ENCODE measurements at regions not wholly inside any gene's neighbourhood (a gene's known extent, or its start where the extent isn't known, plus 50 kb on each side); places are given as distances from the start of the nearest gene placed in this dataset.

GRCh38 chr5:92887254-92887653 lies 693.8 kb downstream of the NR2F1-AS1 start:
- H3K36me3 Mint-ChIP-seq: no peaks in the 10 kb centered on the region
- H3K9me3 Mint-ChIP-seq: peaks cover 7% of the 10 kb centered on the region
- H3K27me3 Mint-ChIP-seq: no peaks in the 10 kb centered on the region
- H3K4me1 Mint-ChIP-seq: no peaks in the 10 kb centered on the region
- no peak overlapping the region for H3K4me3 Mint-ChIP-seq
- DNase-seq: no peak
- no peak overlapping the region for H3K27ac Mint-ChIP-seq
- CTCF ChIA-PET: no interaction called here

DNA sequence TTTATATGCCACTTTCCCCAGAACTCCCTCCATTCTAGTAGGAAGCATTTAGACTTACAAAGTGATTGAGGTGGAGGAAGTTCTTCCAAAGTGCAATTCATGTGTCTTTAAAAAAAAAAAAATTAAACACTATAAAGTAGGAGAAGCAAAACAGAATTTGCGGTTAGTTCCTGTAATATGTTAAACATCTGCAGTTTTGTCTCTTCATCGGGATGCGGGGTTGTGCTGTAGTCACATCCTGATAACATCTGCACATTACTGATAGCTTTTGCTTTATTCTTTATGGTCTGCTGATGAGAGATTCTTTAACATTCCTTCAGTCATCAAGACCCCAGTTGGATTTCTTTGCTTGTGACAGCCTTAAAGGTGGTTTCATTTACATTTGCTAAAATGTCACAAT lies 694.3 kb downstream of the NR2F1-AS1 start:
- H3K4me3 Mint-ChIP-seq: no peak overlapping the region
- H3K4me1 Mint-ChIP-seq: no peaks in the 10 kb centered on the region
- H3K27me3 Mint-ChIP-seq: no peaks in the 10 kb centered on the region
- peaks cover 7% of the 10 kb centered on the region for H3K9me3 Mint-ChIP-seq
- H3K27ac Mint-ChIP-seq: no peak overlapping the region
- no peak for DNase-seq
- no peaks in the 10 kb centered on the region for H3K36me3 Mint-ChIP-seq
- CTCF ChIA-PET: no interaction called here

- no peak overlapping the region for H3K4me3 Mint-ChIP-seq
- no peak overlapping the region for H3K27ac Mint-ChIP-seq
- DNase-seq: no peak
- CTCF ChIA-PET: no interaction called here
- no peaks in the 10 kb centered on the region for H3K36me3 Mint-ChIP-seq
- no peaks in the 10 kb centered on the region for H3K4me1 Mint-ChIP-seq
- no peaks in the 10 kb centered on the region for H3K27me3 Mint-ChIP-seq
- H3K9me3 Mint-ChIP-seq: peaks cover 2% of the 10 kb centered on the region
Measured at GRCh38 chr5:92885950-92886349, 695.1 kb downstream of the NR2F1-AS1 start.

DNA sequence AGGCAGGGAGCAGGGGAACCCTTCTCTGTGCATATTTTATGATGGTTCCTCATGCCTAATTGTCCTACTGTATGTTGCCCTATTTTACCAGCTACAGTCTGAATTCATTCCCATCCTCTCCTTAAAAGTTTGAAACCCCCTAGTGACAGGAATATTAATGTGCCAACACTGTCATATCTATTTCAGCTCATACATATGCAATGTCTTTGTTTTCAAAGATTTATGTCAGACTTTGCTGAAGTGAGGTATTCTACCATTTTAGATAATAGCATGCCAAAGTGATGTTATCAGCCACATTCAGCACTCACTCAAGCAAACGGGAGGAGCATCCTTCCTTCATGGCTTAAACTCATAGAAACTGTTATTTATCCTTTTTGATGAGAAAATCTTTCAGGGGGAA lies 696.5 kb downstream of the NR2F1-AS1 start:
- no peaks in the 10 kb centered on the region for H3K36me3 Mint-ChIP-seq
- no peak overlapping the region for H3K27ac Mint-ChIP-seq
- no peak overlapping the region for H3K4me3 Mint-ChIP-seq
- no peak for DNase-seq
- H3K4me1 Mint-ChIP-seq: no peaks in the 10 kb centered on the region
- CTCF ChIA-PET: no interaction called here
- H3K27me3 Mint-ChIP-seq: no peaks in the 10 kb centered on the region
- peaks cover 2% of the 10 kb centered on the region for H3K9me3 Mint-ChIP-seq

GRCh38 chr5:92879806-92880543 lies 701.0 kb downstream of the NR2F1-AS1 start:
- no peak for DNase-seq
- no peaks in the 10 kb centered on the region for H3K4me1 Mint-ChIP-seq
- CTCF ChIA-PET: no interaction called here
- no peaks in the 10 kb centered on the region for H3K27me3 Mint-ChIP-seq
- no peak overlapping the region for H3K27ac Mint-ChIP-seq
- H3K36me3 Mint-ChIP-seq: no peaks in the 10 kb centered on the region
- no peak overlapping the region for H3K4me3 Mint-ChIP-seq
- peaks cover 16% of the 10 kb centered on the region for H3K9me3 Mint-ChIP-seq

GRCh38 chr5:92874790-92875189 lies 706.2 kb downstream of the NR2F1-AS1 start:
- Mint-ChIP-seq H3K27me3 (no peaks in the 10 kb centered on the region), H3K27ac (no peak overlapping the region), H3K36me3 (no peaks in the 10 kb centered on the region), H3K9me3 (peaks cover 23% of the 10 kb centered on the region), H3K4me3 (no peak overlapping the region), H3K4me1 (no peaks in the 10 kb centered on the region)
- no peak for DNase-seq
- CTCF ChIA-PET: no interaction called here

DNA sequence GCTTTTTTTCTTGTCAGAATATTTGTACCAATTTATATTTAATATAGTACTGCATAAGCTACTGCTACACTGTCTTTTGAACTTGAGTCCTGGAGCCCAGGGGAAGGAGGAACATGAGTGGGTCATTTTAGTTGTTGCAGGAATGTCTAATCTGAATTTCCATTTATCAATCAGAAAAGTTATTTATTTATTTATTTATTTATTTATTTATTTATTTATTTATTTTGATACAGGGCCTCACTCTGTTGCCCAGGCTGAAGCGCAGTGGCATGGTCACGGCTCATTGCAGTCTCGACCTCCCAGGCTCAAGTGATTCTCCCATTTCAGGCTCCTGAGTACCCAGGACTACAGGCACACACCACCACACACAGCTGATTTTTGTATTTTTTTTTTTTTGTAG lies 712.6 kb downstream of the NR2F1-AS1 start:
- no peak for DNase-seq
- peaks cover 7% of the 10 kb centered on the region for H3K9me3 Mint-ChIP-seq

GRCh38 chr5:92864591-92864990 lies 716.4 kb downstream of the NR2F1-AS1 start:
- CTCF ChIA-PET: no interaction called here
- Mint-ChIP-seq H3K27ac (no peak overlapping the region), H3K4me1 (no peaks in the 10 kb centered on the region), H3K9me3 (peaks cover 4% of the 10 kb centered on the region), H3K27me3 (no peaks in the 10 kb centered on the region), H3K36me3 (no peaks in the 10 kb centered on the region), H3K4me3 (no peak overlapping the region)
- no peak for DNase-seq

More for the DNA sequence above, 712.6 kb downstream of the NR2F1-AS1 start:
- no peaks in the 10 kb centered on the region for H3K4me1 Mint-ChIP-seq
- H3K27me3 Mint-ChIP-seq: no peaks in the 10 kb centered on the region
- H3K27ac Mint-ChIP-seq: no peak overlapping the region
- no peaks in the 10 kb centered on the region for H3K36me3 Mint-ChIP-seq
- CTCF ChIA-PET: no interaction called here
- H3K4me3 Mint-ChIP-seq: no peak overlapping the region

DNA sequence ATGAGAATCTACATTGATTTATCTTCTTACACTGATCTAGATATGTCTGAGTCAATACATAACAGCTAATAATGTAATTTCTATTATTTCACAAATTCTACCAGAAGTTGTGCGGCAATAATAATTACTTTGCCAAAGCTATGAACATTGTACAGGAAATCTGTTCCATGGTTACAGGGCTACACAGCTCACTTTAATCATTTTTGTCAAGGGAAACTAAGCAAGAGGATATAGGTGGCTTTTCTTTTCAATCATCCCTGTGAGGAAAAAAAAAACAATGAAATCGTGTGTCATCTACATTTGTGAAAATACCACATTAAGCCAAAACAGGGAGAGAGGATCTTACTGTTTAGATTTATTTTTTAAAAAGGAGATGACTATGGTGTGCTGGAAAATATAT lies 717.4 kb downstream of the NR2F1-AS1 start:
- CTCF ChIA-PET: no interaction called here
- no peaks in the 10 kb centered on the region for H3K4me1 Mint-ChIP-seq
- no peak for DNase-seq
- H3K27me3 Mint-ChIP-seq: no peaks in the 10 kb centered on the region
- no peaks in the 10 kb centered on the region for H3K36me3 Mint-ChIP-seq
- no peak overlapping the region for H3K4me3 Mint-ChIP-seq
- H3K27ac Mint-ChIP-seq: no peak overlapping the region
- peaks cover 4% of the 10 kb centered on the region for H3K9me3 Mint-ChIP-seq

DNA sequence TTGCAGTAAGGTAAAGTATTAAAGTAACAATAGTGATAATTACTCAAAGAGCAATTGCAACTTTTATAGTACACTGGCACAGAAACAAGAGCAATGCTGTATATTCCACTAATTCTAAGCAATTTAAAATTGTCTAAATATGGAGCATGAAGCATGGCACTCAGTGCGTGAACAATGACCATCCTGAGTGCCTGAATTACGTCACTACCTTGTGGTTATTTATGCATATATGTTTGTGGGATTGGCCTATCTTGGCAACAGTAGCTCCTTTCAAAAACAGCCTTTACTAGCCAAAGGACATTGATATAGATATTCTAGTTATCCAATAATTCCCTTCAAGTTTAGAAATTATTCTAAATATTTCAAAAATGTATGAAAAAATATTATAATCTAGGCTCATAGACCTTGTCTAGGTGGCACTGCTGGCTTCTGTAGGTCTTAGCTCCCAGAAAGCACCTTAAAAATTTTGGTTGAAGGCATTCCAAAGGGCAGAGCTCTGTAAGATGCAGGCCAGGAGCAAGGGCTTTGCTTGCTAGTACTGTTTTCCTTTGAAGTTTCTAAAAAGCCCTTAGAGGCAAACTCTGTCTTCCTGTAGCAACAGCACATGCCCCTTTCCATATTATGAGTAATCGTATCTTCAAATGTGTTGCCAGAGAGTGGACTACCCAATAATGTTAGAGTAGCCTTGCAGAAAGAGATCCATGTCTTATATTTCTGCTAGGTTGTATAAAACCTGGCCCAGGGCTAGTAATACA lies 719.3 kb downstream of the NR2F1-AS1 start:
- Mint-ChIP-seq H3K27ac (no peak overlapping the region), H3K36me3 (no peaks in the 10 kb centered on the region), H3K4me3 (no peak overlapping the region), H3K4me1 (no peaks in the 10 kb centered on the region), H3K9me3 (peaks cover 4% of the 10 kb centered on the region), H3K27me3 (no peaks in the 10 kb centered on the region)
- CTCF ChIA-PET: no interaction called here
- DNase-seq: no peak

- Mint-ChIP-seq H3K27ac (no peak overlapping the region), H3K4me3 (no peak overlapping the region), H3K27me3 (no peaks in the 10 kb centered on the region), H3K36me3 (no peaks in the 10 kb centered on the region), H3K4me1 (no peaks in the 10 kb centered on the region), H3K9me3 (no peaks in the 10 kb centered on the region)
- no peak for DNase-seq
- CTCF ChIA-PET: no interaction called here
Measured at GRCh38 chr5:92860061-92860460, 721.0 kb downstream of the NR2F1-AS1 start.

- H3K4me3 Mint-ChIP-seq: no peak overlapping the region
- no peaks in the 10 kb centered on the region for H3K36me3 Mint-ChIP-seq
- CTCF ChIA-PET: no interaction called here
- H3K27ac Mint-ChIP-seq: no peak overlapping the region
- DNase-seq: no peak
- H3K4me1 Mint-ChIP-seq: no peaks in the 10 kb centered on the region
- no peaks in the 10 kb centered on the region for H3K27me3 Mint-ChIP-seq
- no peaks in the 10 kb centered on the region for H3K9me3 Mint-ChIP-seq
Measured at GRCh38 chr5:92852219-92852618, 728.8 kb downstream of the NR2F1-AS1 start.

DNA sequence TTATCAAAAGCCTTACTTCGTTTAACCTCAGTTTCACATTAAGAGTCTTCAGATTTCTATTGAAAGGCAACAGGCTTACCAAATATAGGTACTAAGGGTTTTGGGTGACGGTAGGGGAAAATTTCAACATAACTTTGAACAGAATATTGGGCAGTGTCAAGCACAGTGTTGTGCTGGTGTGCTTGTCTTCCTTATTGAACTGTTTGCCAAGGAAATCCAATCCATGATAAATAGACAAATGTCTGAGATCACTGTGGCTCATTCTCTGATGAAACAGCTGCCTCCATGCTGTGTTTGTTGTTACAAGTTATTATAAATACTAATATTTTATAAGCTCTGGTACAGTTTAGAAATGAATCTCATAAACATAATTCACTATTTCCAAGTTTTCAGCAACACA lies 730.1 kb downstream of the NR2F1-AS1 start:
- H3K27ac Mint-ChIP-seq: no peak overlapping the region
- no peaks in the 10 kb centered on the region for H3K27me3 Mint-ChIP-seq
- H3K36me3 Mint-ChIP-seq: no peaks in the 10 kb centered on the region
- no peak overlapping the region for H3K4me3 Mint-ChIP-seq
- CTCF ChIA-PET: no interaction called here
- H3K4me1 Mint-ChIP-seq: no peaks in the 10 kb centered on the region
- peaks cover 2% of the 10 kb centered on the region for H3K9me3 Mint-ChIP-seq
- no peak for DNase-seq

DNA sequence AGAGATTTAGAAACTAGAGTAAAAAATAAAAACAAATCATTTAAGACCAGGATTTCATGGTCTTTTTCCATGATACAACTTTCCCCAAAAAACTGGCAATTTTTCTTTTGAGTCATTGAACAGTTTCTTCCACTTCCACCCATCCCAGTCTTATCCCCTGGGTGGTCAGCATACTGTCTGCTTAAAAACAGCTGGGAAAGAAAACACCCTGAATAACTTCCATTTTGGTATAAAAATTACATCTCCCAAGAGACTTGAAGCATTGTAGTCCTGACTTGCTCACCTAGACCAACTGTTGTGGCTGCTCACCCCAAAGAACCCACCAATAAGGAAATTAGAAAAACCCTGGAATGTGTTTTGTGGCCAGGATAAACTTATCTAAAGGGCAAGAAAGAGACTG lies 731.3 kb downstream of the NR2F1-AS1 start:
- CTCF ChIA-PET: no interaction called here
- no peak overlapping the region for H3K27ac Mint-ChIP-seq
- no peaks in the 10 kb centered on the region for H3K4me1 Mint-ChIP-seq
- H3K9me3 Mint-ChIP-seq: peaks cover 2% of the 10 kb centered on the region
- no peak for DNase-seq
- H3K36me3 Mint-ChIP-seq: no peaks in the 10 kb centered on the region
- no peak overlapping the region for H3K4me3 Mint-ChIP-seq
- no peaks in the 10 kb centered on the region for H3K27me3 Mint-ChIP-seq

- Mint-ChIP-seq H3K27me3 (no peaks in the 10 kb centered on the region), H3K27ac (no peak overlapping the region), H3K4me1 (no peaks in the 10 kb centered on the region), H3K9me3 (no peaks in the 10 kb centered on the region), H3K4me3 (no peak overlapping the region), H3K36me3 (no peaks in the 10 kb centered on the region)
- DNase-seq: no peak
- CTCF ChIA-PET: no interaction called here
Measured at GRCh38 chr5:92841604-92842155, 739.3 kb downstream of the NR2F1-AS1 start.
